ENCODE measurements at regions not wholly inside any gene's neighbourhood (a gene's known extent, or its start where the extent isn't known, plus 50 kb on each side); places are given as distances from the start of the nearest gene placed in this dataset.
"Not testable (repeated sequence)": the region's sequence is repeated elsewhere in the genome, so short reads cannot be mapped to it uniquely, and the experiment has no call there.

- DNase-seq: no peak
Measured at GRCh38 chr1:4460052-4460451, 194.4 kb upstream of the AJAP1 start.

GRCh38 chr1:4460651-4461050 lies 193.8 kb upstream of the AJAP1 start:
- no peak for DNase-seq

- DNase-seq: no peak
Measured at GRCh38 chr1:4461726-4462290, 192.6 kb upstream of the AJAP1 start.

- no peak for DNase-seq
Measured at GRCh38 chr1:4462831-4463484, 191.5 kb upstream of the AJAP1 start.

- no peak for DNase-seq
Measured at GRCh38 chr1:4463631-4464030, 190.8 kb upstream of the AJAP1 start.

GRCh38 chr1:4464478-4464877 lies 189.9 kb upstream of the AJAP1 start:
- DNase-seq: no peak

- DNase-seq: no peak
Measured at GRCh38 chr1:4467241-4467640, 187.2 kb upstream of the AJAP1 start.

- DNase-seq: no peak
Measured at GRCh38 chr1:4468386-4468785, 186.0 kb upstream of the AJAP1 start.

- no peak for DNase-seq
Measured at GRCh38 chr1:4468804-4469514, 185.4 kb upstream of the AJAP1 start.

GRCh38 chr1:4476394-4476793 lies 178.0 kb upstream of the AJAP1 start:
- no peak for DNase-seq

GRCh38 chr1:4481451-4481850 lies 173.0 kb upstream of the AJAP1 start:
- no peak for DNase-seq

GRCh38 chr1:4482526-4482925 lies 171.9 kb upstream of the AJAP1 start:
- no peak for DNase-seq

GRCh38 chr1:4483021-4483625 lies 171.3 kb upstream of the AJAP1 start:
- no peak for DNase-seq

- no peak for DNase-seq
Measured at GRCh38 chr1:4485398-4485797, 169.0 kb upstream of the AJAP1 start.

GRCh38 chr1:4485878-4486277 lies 168.5 kb upstream of the AJAP1 start:
- DNase-seq: no peak

- no peak for DNase-seq
Measured at GRCh38 chr1:4486408-4487120, 167.8 kb upstream of the AJAP1 start.

GRCh38 chr1:4488018-4488417 lies 166.4 kb upstream of the AJAP1 start:
- DNase-seq: no peak

GRCh38 chr1:4489486-4489885 lies 164.9 kb upstream of the AJAP1 start:
- DNase-seq: no peak

GRCh38 chr1:4489992-4490391 lies 164.4 kb upstream of the AJAP1 start:
- DNase-seq: not testable (repeated sequence)

- DNase-seq: no peak
Measured at GRCh38 chr1:4494027-4494426, 160.4 kb upstream of the AJAP1 start.

- DNase-seq: no peak
Measured at GRCh38 chr1:4494558-4494957, 159.9 kb upstream of the AJAP1 start.

GRCh38 chr1:4495809-4496208 lies 158.6 kb upstream of the AJAP1 start:
- no peak for DNase-seq

GRCh38 chr1:4500441-4500840 lies 154.0 kb upstream of the AJAP1 start:
- no peak for DNase-seq
